HepG2 (cell line): ENCODE measurements at regions not wholly inside any gene's neighbourhood (a gene's known extent, or its start where the extent isn't known, plus 50 kb on each side); places are given as distances from the start of the nearest gene placed in this dataset.

ENCODE experiments used
- CEBPG ChIP-seq: IDR thresholded peaks from 2 replicates; pipeline ENCODE4 v1.6.1; 2016
- E2F5 ChIP-seq: sonication (generic); formaldehyde crosslinking; conservative IDR thresholded peaks from 2 replicates; pipeline ENCODE4 v1.4.0; 2020; ENCODE audit warnings: missing genetic modification reagents
- EP300 ChIP-seq, 3 experiments: sonication (generic) in 1 of 3; formaldehyde crosslinking in 1 of 3; IDR thresholded peaks; 2 replicates each; pipeline versions ENCODE4 v1.5.1 to v1.6.1; 2011 to 2020; ENCODE audit warnings: low read depth in 2 of 3, low read length in 2 of 3, borderline replicate concordance in 1 of 3, improper control_type of control experiment in 1 of 3, mild to moderate bottlenecking in 1 of 3, missing genetic modification reagents in 1 of 3, moderate library complexity in 1 of 3
- FIP1L1 ChIP-seq: fragments of 200-400 bp; formaldehyde crosslinking; IDR thresholded peaks from 2 replicates; pipeline ENCODE4 v1.6.1; 2018; ENCODE audit warnings: low read depth, mild to moderate bottlenecking, low read length, moderate library complexity, borderline replicate concordance; ENCODE audit not compliant: insufficient read depth
- POLR2G ChIP-seq: fragments of 200-400 bp; formaldehyde crosslinking; IDR thresholded peaks from 2 replicates; pipeline ENCODE4 v1.6.1; 2018; ENCODE audit warnings: mild to moderate bottlenecking, low read depth, low read length, moderate library complexity
- PRPF4 ChIP-seq: fragments of 200-400 bp; formaldehyde crosslinking; IDR thresholded peaks from 2 replicates; pipeline ENCODE4 v1.6.1; 2016; ENCODE audit warnings: low read length, low read depth; ENCODE audit not compliant: poor library complexity, severe bottlenecking
- REL ChIP-seq: sonication (generic); formaldehyde crosslinking; conservative IDR thresholded peaks from 2 replicates; pipeline ENCODE4 v1.8.0; 2022; ENCODE audit warnings: mild to moderate bottlenecking, missing genetic modification reagents, moderate library complexity
- REST ChIP-seq, 2 experiments: IDR thresholded peaks; 2 replicates each; pipeline ENCODE4 v1.6.1; 2011 to 2012; ENCODE audit warnings: low read length in 2 of 2, borderline replicate concordance in 1 of 2, low read depth in 1 of 2, mild to moderate bottlenecking in 1 of 2, moderate library complexity in 1 of 2
- TAF1 ChIP-seq: sonication (generic); formaldehyde crosslinking; IDR thresholded peaks from 2 replicates; pipeline ENCODE4 v1.4.0; 2020; ENCODE audit warnings: missing genetic modification reagents
- ZNF274 ChIP-seq: sonication (generic); formaldehyde crosslinking; IDR thresholded peaks from 2 replicates; pipeline ENCODE4 v1.5.1; 2020; ENCODE audit warnings: mild to moderate bottlenecking, missing genetic modification reagents
- ZNF83 ChIP-seq: sonication (generic); formaldehyde crosslinking; IDR thresholded peaks from 2 replicates; pipeline ENCODE4 v1.4.0; 2020; ENCODE audit warnings: missing genetic modification reagents, mild to moderate bottlenecking, borderline replicate concordance
- TF ChIP-seq, protein P1 (sequence below), 2 experiments: sonication (generic) in 1 of 2; formaldehyde crosslinking in 1 of 2; IDR thresholded peaks; 2 replicates each; pipeline versions ENCODE4 v1.5.1 to v1.6.1; 2011 to 2020; ENCODE audit warnings: borderline replicate concordance in 1 of 2, low read depth in 1 of 2, low read length in 1 of 2, mild to moderate bottlenecking in 1 of 2, missing genetic modification reagents in 1 of 2, moderate library complexity in 1 of 2
- TF ChIP-seq, protein P2 (sequence below): sonication (generic); formaldehyde crosslinking; IDR thresholded peaks from 2 replicates; pipeline ENCODE4 v1.4.0; 2020; ENCODE audit warnings: missing genetic modification reagents
- TF ChIP-seq, protein P3 (sequence below): sonication (generic); formaldehyde crosslinking; IDR thresholded peaks from 2 replicates; pipeline ENCODE4 v1.5.0; 2020; ENCODE audit warnings: mild to moderate bottlenecking, missing genetic modification reagents, moderate library complexity

GRCh38 chr12:29930503-29930902 is 146.8 kb upstream of the TMTC1 start:
- TF ChIP-seq FIP1L1 (no peak), ZNF274 (CRISPR knock-in tag) (no peak), E2F5 (no peak), ZNF83 (CRISPR knock-in tag) (no peak), PRPF4 (no peak), TAF1 (CRISPR knock-in tag) (no peak), POLR2G (no peak), CEBPG (CRISPR knock-in tag) (no peak), EP300 (IDR thresholded peaks at IDR 0.05; ENCODE audit: low read depth in 2 of 2, low read length in 2 of 2) (no peak), EP300 (CRISPR knock-in tag; IDR thresholded peaks at IDR 0.05; ENCODE audit: borderline replicate concordance) (no peak), REL (CRISPR knock-in tag) (no peak), REST (IDR thresholded peaks at IDR 0.05; ENCODE audit: borderline replicate concordance in 1 of 2, low read depth in 1 of 2, low read length in 2 of 2) (no peak)
- TF ChIP-seq, protein P1, sequence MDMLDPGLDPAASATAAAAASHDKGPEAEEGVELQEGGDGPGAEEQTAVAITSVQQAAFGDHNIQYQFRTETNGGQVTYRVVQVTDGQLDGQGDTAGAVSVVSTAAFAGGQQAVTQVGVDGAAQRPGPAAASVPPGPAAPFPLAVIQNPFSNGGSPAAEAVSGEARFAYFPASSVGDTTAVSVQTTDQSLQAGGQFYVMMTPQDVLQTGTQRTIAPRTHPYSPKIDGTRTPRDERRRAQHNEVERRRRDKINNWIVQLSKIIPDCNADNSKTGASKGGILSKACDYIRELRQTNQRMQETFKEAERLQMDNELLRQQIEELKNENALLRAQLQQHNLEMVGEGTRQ (IDR thresholded peaks at IDR 0.05; ENCODE audit: low read depth, low read length), result no peak
- TF ChIP-seq, protein P1 (CRISPR knock-in tag; IDR thresholded peaks at IDR 0.05; ENCODE audit: borderline replicate concordance), result no peak
- TF ChIP-seq, protein P2, sequence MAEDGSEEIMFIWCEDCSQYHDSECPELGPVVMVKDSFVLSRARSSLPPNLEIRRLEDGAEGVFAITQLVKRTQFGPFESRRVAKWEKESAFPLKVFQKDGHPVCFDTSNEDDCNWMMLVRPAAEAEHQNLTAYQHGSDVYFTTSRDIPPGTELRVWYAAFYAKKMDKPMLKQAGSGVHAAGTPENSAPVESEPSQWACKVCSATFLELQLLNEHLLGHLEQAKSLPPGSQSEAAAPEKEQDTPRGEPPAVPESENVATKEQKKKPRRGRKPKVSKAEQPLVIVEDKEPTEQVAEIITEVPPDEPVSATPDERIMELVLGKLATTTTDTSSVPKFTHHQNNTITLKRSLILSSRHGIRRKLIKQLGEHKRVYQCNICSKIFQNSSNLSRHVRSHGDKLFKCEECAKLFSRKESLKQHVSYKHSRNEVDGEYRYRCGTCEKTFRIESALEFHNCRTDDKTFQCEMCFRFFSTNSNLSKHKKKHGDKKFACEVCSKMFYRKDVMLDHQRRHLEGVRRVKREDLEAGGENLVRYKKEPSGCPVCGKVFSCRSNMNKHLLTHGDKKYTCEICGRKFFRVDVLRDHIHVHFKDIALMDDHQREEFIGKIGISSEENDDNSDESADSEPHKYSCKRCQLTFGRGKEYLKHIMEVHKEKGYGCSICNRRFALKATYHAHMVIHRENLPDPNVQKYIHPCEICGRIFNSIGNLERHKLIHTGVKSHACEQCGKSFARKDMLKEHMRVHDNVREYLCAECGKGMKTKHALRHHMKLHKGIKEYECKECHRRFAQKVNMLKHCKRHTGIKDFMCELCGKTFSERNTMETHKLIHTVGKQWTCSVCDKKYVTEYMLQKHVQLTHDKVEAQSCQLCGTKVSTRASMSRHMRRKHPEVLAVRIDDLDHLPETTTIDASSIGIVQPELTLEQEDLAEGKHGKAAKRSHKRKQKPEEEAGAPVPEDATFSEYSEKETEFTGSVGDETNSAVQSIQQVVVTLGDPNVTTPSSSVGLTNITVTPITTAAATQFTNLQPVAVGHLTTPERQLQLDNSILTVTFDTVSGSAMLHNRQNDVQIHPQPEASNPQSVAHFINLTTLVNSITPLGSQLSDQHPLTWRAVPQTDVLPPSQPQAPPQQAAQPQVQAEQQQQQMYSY, result no peak
- TF ChIP-seq, protein P3, sequence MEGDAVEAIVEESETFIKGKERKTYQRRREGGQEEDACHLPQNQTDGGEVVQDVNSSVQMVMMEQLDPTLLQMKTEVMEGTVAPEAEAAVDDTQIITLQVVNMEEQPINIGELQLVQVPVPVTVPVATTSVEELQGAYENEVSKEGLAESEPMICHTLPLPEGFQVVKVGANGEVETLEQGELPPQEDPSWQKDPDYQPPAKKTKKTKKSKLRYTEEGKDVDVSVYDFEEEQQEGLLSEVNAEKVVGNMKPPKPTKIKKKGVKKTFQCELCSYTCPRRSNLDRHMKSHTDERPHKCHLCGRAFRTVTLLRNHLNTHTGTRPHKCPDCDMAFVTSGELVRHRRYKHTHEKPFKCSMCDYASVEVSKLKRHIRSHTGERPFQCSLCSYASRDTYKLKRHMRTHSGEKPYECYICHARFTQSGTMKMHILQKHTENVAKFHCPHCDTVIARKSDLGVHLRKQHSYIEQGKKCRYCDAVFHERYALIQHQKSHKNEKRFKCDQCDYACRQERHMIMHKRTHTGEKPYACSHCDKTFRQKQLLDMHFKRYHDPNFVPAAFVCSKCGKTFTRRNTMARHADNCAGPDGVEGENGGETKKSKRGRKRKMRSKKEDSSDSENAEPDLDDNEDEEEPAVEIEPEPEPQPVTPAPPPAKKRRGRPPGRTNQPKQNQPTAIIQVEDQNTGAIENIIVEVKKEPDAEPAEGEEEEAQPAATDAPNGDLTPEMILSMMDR, result no peak
